KMS-11 (cell line): ENCODE measurements at regions not wholly inside any gene's neighbourhood (a gene's known extent, or its start where the extent isn't known, plus 50 kb on each side); places are given as distances from the start of the nearest gene placed in this dataset.

ENCODE experiments used
- H2AFZ ChIP-seq: fragments of 200-600 bp; sonication (generic); 2 replicates; pipeline ENCODE4 v1.6.1; 2016; ENCODE audit warnings: antibody characterized with exemption, mixed run types, low read depth
- H3K27ac ChIP-seq: fragments of 200-600 bp; sonication (generic); 2 replicates; pipeline ENCODE4 v1.6.1; 2016; ENCODE audit warnings: mild to moderate bottlenecking, mixed run types
- H3K27me3 ChIP-seq: fragments of 200-600 bp; sonication (generic); 2 replicates; pipeline ENCODE4 v1.6.1; 2017; ENCODE audit warnings: mild to moderate bottlenecking, low read depth, mixed run types, moderate library complexity; ENCODE audit not compliant: insufficient read depth
- H3K36me3 ChIP-seq: fragments of 200-600 bp; sonication (generic); 2 replicates; pipeline ENCODE4 v1.6.1; 2017; ENCODE audit warnings: mild to moderate bottlenecking, mixed run types; ENCODE audit not compliant: insufficient read depth
- H3K4me1 ChIP-seq: fragments of 200-600 bp; sonication (generic); 2 replicates; pipeline ENCODE4 v1.6.1; 2016; ENCODE audit warnings: mild to moderate bottlenecking, low read depth, mixed run types; ENCODE audit not compliant: poor library complexity, severe bottlenecking
- H3K4me2 ChIP-seq: fragments of 200-600 bp; sonication (generic); 2 replicates; pipeline ENCODE4 v1.7.0; 2016; ENCODE audit warnings: mild to moderate bottlenecking, mixed run types
- H3K4me3 ChIP-seq: fragments of 200-600 bp; sonication (generic); IDR thresholded peaks from 2 replicates; pipeline ENCODE4 v1.6.1; 2017; ENCODE audit warnings: low read depth, low read length, mixed read lengths; ENCODE audit not compliant: insufficient read depth
- H3K79me2 ChIP-seq: fragments of 200-600 bp; sonication (generic); 2 replicates; pipeline ENCODE4 v1.6.1; 2016; ENCODE audit warnings: low read depth, mixed run types; ENCODE audit not compliant: insufficient read depth
- H3K9ac ChIP-seq: fragments of 200-600 bp; sonication (generic); 2 replicates; pipeline ENCODE4 v1.6.1; 2016; ENCODE audit warnings: mild to moderate bottlenecking, mixed run types
- H4K20me1 ChIP-seq: fragments of 200-600 bp; sonication (generic); 2 replicates; pipeline ENCODE4 v1.6.1; 2016; ENCODE audit warnings: mild to moderate bottlenecking, mixed run types; ENCODE audit not compliant: insufficient read depth
- CTCF ChIP-seq: fragments of 200-600 bp; sonication (generic); conservative IDR thresholded peaks from 2 replicates; pipeline ENCODE4 v1.6.1; 2017; ENCODE audit warnings: low read depth, mild to moderate bottlenecking, antibody characterized with exemption, low read length, moderate library complexity, mixed read lengths

GRCh38 chr3:18649666-18650363, 224.7 kb upstream of the SATB1 start:
- H3K4me3 ChIP-seq = no peak overlapping the region

GRCh38 chr3:18648868-18649462, 223.8 kb upstream of the SATB1 start:
- Histone ChIP-seq H2AFZ (no peak overlapping the region), H3K36me3 (no peaks in the 10 kb centered on the region), H3K4me2 (no peak overlapping the region), H3K4me1 (no peaks in the 10 kb centered on the region), H3K27me3 (no peaks in the 10 kb centered on the region), H3K4me3 (no peak overlapping the region), H3K9ac (no peak overlapping the region), H3K79me2 (no peaks in the 10 kb centered on the region), H4K20me1 (no peaks in the 10 kb centered on the region), H3K27ac (no peak overlapping the region)
- no peak for TF ChIP-seq CTCF

More at GRCh38 chr3:18649666-18650363, 224.7 kb upstream of the SATB1 start:
- no peak for TF ChIP-seq CTCF
- no peak overlapping the region for H2AFZ ChIP-seq
- H3K9ac ChIP-seq = no peak overlapping the region
- no peaks in the 10 kb centered on the region for H3K36me3 ChIP-seq
- H3K27me3 ChIP-seq = no peaks in the 10 kb centered on the region
- H3K27ac ChIP-seq = no peak overlapping the region
- no peaks in the 10 kb centered on the region for H3K4me1 ChIP-seq
- H4K20me1 ChIP-seq = no peaks in the 10 kb centered on the region
- no peak overlapping the region for H3K4me2 ChIP-seq
- H3K79me2 ChIP-seq = no peaks in the 10 kb centered on the region

GRCh38 chr3:18648159-18648558, 223.0 kb upstream of the SATB1 start:
- no peak overlapping the region for H3K4me2 ChIP-seq
- no peaks in the 10 kb centered on the region for H4K20me1 ChIP-seq

GRCh38 chr3:18645619-18646018, 220.5 kb upstream of the SATB1 start:
- no peak overlapping the region for H3K9ac ChIP-seq
- no peak overlapping the region for H3K4me2 ChIP-seq
- no peak for TF ChIP-seq CTCF
- no peaks in the 10 kb centered on the region for H3K4me1 ChIP-seq
- H3K27ac ChIP-seq = no peak overlapping the region
- no peaks in the 10 kb centered on the region for H3K36me3 ChIP-seq
- no peak overlapping the region for H3K4me3 ChIP-seq
- H2AFZ ChIP-seq = no peak overlapping the region
- H3K79me2 ChIP-seq = no peaks in the 10 kb centered on the region
- H3K27me3 ChIP-seq = no peaks in the 10 kb centered on the region
- H4K20me1 ChIP-seq = no peaks in the 10 kb centered on the region

More at GRCh38 chr3:18648159-18648558, 223.0 kb upstream of the SATB1 start:
- Histone ChIP-seq H3K27ac (no peak overlapping the region), H3K36me3 (no peaks in the 10 kb centered on the region), H3K4me1 (no peaks in the 10 kb centered on the region), H3K79me2 (no peaks in the 10 kb centered on the region), H3K27me3 (no peaks in the 10 kb centered on the region), H2AFZ (no peak overlapping the region), H3K4me3 (no peak overlapping the region), H3K9ac (no peak overlapping the region)
- no peak for TF ChIP-seq CTCF
